ENCODE measurements at regions not wholly inside any gene's neighbourhood (a gene's known extent, or its start where the extent isn't known, plus 50 kb on each side); places are given as distances from the start of the nearest gene placed in this dataset.
A peak's percentile ranks its signal among the peaks of the same experiment; 100 is the strongest.

DNA sequence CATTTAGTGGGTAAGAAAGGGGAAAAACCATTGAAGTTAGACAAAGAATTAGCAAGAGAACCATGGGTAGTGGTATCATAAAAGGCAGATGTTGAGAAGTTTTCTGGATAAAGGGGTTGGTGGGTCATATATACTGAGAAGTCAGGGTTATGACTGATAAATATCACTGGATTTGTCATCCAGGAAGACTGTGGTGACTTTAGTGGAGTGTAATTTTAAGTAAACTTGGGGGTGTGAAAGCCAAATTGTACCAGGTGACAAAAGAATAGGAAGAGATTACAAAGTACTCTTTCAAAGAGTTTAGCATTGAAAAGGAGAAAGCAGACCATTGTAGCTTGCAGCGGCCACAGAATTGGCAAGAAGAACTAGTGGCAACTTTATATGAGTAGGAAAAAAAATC, 315.2 kb upstream of the DMAC1 start:
- intact Hi-C loops (cut with DNase I) = no loop called here
- DNase-seq = no peak

DNA sequence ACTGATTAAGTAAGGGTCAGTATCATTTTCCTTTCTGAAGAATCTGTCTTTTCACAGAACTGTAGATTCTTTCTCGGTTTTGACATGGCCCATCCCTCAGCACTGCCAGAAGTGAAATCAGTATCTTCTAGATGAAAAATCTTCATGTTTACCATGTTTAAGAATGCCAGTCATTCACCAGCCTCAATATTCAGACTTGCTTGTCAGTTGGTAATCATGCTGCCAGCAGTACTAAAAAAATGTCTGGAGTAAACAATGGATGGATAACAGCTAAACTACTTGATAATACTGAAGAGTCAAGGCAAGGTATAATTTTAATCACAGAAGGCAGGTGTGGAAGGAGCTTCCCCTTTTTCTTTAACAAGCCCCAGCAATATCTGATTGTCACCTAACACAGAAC, 306.8 kb upstream of the DMAC1 start:
- intact Hi-C loops (cut with DNase I) = no loop called here
- no peak for DNase-seq

DNA sequence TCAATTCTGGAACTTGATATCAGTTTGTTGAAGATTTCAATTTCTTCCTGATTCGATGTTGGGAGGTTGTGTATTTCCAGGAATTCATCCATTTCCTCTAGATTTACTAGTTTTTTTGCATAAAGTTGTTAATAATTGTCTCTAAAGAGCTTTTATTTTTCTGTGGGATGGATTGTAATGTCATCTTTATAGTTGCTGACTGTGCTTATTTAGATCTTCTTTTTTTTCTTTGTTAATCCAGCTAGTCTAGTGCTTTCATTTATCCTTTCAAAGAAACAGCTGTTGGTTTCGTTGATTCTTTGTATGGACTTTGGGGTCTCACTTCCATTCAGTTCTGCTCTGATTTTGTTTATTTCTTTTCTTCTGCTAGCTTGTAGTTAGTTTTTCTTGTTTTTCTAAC, 302.0 kb upstream of the DMAC1 start:
- DNase-seq = no peak
- intact Hi-C loops (cut with DNase I) = no loop called here

DNA sequence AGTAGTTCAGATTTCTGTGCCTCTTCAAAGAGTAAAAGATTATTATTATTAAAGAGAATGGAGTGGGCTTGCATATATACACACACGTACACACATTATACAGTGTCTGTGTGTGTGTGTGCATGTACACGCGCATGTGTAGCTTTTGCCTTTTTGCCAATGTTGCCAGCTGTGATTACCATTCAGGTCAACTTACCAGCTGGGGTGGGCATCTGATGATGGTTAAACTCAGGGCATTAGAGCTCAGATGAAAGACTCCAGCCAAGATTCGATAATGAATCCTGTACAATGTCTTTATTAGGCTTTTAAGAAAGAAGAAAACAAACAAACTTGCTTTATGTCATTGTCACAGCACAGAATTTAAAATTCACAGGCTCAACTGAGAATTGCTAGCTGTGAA, 296.5 kb upstream of the DMAC1 start:
- intact Hi-C loops (cut with DNase I) = no loop called here
- no peak for DNase-seq

DNA sequence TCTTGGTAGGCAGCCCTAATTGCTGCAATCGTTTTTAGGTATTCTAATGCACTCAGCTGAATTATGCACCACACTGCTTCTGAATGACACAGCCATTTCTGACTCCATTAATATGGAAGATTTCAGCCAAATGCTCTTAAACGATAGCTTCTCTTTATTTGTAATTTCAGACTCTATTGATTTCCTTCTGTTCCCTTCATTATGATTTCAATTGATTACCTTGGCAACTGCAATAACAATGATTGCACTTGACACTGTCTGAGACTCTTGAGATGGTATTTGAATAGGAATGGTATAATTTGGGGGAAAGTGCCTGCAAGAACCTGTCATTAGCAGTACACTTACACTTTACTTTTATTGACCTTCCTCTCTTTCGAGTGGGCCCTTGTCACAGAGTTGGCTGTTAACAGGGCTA, 296.1 kb upstream of the DMAC1 start:
- no peak for DNase-seq
- intact Hi-C loops (cut with DNase I) = no loop called here

DNA sequence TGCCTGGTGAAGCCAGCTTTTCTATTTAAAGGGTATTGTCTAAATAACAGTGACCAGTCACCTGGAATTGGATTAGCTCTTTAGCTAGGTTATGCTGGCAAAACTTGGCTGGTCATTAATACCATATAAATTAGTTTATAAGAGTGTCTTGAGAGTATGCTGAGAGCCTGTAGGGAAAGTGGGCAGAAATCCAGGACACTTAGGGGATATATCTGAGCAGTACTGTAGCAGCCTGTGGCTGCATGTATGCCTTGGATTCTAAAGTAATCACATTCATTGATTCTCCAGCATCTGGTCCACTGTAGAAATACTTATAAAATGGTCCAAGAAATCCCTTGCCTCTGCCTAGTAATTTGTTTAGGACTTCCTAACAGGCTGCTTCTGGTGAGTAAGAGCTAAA, 288.9 kb upstream of the DMAC1 start:
- intact Hi-C loops (cut with DNase I) = no loop called here
- DNase-seq = no peak

DNA sequence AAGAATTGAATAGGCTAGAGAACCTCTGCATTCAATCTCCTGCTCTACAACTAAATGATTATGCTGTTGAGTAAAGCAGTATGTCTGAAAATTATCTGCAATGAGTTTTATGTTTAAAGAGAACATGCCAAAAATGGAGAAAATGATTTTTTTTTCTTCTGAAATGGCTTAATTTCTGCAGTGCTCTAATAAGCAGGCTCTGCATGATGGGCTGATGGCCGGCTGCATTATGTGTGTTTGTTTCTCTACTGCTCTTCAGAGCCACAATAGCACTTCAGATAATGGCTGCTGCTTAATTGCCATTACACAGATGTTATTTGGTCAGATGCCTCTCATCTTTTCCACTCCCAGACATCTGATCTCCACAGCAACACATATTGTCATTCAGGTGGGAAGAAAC, 286.4 kb upstream of the DMAC1 start:
- DNase-seq = no peak
- intact Hi-C loops (cut with DNase I) = no loop called here

DNA sequence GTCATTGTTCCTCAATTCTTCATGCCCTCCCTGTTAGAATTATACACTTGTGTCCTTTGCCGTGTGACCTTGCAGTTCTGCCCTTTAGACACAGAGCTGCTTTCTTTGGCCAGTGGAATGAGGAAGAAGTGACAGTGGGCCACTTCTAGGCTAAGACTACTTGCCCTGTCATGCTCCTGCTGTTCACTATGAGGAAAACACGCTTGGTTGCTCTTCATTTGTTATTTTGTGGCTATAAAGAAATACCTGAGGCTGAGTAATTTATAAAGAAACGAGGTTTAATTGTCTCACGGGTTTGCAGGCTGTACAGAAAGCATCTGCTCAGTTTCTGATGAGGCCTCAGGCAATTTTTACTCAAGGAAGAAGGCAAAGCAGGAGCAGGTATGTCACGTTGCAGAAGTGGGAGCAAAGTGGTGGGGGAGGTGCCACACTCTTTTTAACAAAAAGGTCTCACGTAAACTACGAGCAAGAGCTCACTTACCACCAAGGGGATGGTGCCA, 279.1 kb upstream of the DMAC1 start:
- no peak for DNase-seq
- intact Hi-C loops (cut with DNase I) = no loop called here

DNA sequence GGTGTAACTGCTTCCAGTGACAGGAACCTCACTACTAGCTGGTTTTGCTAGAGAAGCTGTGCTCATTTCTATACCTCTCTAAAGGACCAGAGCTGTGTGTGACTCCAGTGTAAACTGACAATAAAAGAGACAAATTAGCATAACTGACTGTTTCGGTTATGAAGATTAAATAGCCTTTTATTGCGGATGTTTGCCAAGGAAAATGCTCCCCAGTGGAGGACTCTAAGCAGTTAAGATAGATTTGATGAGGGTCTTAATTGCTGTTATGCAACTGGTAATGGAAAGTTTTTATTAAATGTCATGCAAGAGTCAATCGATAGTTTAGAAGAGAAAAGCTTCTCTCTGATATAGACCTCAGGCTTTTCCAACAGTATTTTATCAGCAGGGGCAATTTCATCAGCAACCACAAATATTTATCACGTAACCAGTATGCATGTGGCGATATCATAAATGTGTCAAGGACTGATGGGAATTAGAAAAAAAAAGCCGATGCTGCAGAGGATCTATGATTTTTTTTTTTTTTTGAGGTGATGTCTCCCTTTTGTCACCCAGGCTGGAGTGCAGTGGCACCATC, 275.2 kb upstream of the DMAC1 start:
- no peak for DNase-seq
- intact Hi-C loops (cut with DNase I) = no loop called here

DNA sequence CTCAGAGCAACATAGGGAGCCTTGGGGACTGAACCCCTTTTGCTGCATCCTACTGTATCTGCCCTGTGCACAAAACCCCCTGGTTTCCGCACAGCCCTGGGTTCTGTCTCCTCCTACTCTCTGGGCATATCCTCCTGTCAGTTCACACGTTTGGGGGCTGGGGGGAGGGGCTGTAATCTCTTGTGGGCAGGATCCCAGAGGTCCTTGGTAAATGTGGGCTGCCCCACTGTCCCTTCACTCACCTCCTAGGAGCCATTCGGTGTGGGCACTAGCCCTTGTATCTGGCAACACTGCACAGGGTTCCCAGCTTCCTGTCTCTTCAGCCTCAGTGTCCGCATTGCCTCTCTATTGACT, 271.8 kb upstream of the DMAC1 start:
- intact Hi-C loops (cut with DNase I) = no loop called here
- DNase-seq = no peak

DNA sequence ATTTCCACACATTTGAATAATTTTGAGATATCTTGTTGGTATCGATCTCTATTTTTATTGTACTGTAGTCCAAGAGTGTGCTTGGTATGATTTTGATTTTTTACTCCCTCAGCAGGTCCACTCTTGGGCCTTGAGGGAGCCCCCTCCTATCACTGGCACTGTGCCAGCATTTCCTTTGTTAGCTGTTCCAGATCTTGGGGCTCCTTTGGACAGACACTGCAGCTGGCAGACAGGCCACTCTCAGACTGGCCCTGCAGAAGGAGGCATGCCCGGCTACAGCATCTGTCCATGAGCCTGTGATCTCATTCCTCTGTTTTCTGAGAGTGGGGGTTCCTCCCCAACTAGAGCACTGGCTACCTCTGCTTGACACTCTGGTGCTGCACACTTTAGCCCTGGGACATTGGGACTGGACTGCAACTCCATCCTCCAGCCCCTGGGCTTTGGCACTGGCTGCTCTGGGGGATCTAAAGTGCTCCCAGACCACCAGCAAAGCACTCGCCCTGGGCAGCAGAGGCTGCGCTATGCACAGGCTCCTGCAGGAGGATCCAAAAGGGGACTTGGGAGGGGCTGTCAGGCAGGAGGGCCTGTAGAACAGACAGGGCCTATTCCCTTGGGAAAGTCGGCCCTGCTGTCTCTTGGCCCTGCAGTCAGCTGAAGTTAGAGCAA, 271.3 kb upstream of the DMAC1 start:
- intact Hi-C loops (cut with DNase I) = no loop called here
- peak in 21 of 42 donors; percentile 7 to 66 (median 21) for DNase-seq

DNA sequence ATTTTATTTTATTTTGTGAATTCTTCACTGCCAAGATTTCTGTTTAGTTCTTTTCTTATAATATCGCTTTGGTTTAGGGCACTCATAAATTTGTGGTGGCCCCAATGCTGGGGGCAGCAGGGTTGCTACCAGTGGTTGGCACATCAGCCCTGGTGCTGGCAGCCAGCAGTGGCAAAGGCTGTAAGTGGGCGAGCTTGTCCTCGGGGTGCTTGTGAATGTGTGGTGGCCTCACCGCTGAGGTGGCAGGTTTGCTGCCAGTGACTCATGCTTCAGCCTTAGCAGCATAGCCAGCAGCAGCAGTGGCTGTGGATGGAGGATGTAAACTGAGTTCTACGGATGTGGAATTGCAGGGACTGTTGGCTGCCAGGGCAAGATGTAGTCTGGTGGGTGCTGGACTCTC, 262.9 kb upstream of the DMAC1 start:
- intact Hi-C loops (cut with DNase I) = no loop called here
- DNase-seq = no peak

DNA sequence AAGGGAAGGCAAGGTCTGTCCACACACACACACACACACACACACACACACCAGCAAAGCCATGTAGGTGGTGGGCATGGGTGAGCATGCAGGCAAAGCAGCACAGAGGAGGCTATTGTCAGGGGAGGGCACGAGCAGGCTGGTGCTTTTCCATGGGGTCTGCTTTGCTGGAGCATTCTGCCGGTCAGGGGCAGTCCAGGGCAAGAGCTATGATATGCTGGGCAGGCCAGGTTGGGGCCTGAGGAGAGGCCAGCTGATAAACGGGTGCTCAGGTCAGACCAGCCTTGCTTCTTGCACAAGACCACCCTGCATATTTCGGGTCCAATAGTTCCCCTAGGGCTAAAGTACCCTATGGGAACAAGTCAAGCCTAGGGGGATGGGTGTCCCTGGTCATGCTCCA, 253.9 kb upstream of the DMAC1 start:
- intact Hi-C loops (cut with DNase I) = no loop called here
- no peak for DNase-seq

DNA sequence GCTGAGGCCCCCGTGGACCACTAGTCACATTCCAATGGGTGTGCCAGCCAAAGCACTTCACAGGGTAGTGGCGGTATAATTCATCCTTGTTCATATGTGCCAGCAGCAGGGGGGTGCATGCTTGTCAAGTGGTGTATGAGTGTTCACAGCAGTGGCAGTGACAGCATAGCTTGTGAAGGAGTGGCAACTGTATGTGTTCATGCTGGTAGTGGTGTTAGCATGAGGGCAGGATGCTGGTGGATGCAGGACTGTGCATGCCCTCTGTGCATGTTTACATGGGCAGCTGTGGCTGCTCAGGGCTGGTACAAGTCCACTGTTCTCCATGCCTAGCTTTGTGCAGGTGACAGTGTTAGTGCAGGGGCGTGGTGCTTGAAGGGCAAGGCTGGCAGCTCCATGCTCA, 253.4 kb upstream of the DMAC1 start:
- intact Hi-C loops (cut with DNase I) = no loop called here
- no peak for DNase-seq

DNA sequence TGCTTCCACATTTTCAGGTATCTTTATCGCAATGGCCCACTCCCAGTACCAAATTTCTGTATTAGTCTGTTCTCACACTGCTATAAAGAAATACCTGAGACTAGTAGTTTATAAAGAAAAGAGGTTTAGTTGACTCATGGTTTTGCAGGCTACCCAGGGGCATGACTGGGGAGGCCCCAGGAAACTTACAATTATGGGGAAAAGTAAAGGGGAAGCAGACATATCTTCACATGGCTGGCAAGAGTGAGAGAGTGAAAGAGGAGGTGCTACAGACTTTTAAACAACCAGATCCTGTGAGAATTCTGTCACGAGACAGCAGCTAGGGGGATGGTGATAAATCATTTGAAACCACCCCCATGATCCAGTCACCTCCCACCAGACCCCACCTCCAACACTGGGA, 238.2 kb upstream of the DMAC1 start:
- intact Hi-C loops (cut with DNase I) = no loop called here
- DNase-seq = no peak

DNA sequence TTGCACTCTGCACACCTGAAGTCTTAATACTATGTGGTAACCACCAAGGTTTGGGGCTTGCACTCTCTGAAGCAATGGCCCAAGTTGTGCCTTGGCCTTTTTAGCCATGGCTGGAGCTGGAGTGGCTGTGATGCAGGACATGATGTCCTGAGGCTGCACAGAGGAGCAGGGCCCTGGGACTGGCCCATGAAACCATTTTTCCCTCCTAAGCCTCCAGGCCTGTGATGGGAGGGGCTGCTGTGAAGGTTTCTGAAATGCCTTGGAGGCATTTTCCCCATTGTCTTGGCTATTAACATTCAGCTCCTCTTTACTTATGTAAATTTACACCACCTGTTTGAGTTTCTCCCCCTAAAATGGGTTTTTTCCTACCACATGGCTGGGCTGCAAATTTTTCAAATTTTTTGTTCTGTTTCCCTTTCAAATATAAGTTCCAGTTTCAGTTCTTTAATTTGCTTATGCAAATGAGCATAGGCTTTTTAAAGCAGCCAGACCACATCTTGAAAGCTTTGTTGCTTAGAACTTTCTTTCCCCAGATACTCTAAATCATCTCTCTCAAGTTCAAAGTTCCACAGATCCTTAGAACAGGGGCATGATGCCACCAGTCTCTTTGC, 237.4 kb upstream of the DMAC1 start:
- intact Hi-C loops (cut with DNase I) = no loop called here
- DNase-seq = no peak

DNA sequence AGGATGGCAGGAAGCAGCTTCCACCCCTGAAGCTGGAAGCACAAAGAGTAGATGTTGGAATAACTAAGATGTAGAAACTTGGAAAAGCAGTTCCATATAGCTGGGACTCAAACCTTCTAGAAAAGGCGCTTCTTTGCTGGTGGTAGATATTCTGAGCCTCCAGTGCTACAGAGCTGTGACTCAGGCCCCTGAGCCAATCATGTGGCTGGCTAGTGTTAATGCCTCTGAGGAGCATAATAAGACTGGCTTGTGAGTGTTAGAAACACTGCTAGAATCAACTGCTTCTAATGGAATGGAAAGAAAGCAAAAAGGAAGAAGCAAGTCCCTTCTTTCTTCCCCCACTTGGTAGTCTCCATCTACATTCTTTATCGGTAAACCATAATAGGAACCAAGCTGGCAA, 234.2 kb upstream of the DMAC1 start:
- no peak for DNase-seq
- intact Hi-C loops (cut with DNase I) = no loop called here

DNA sequence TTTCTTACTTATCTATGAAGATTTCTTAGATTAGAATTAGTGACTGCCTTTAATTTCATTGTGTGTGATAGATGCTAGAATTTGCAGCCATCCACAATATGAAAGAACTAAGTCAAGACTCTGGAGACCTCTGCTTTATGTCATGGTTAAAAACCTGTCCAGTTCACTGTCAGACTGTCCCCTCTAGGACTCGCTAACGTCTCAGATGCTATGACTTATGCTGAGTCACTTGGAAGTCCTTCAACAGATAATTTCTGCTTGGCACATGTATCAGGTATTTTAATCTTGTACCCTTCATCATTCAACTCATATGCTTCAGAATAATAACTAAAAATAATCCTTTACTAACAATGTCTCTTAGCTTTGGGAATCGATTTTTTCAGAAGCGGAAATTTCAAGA, 230.5 kb upstream of the DMAC1 start:
- intact Hi-C loops (cut with DNase I) = no loop called here
- DNase-seq = no peak

DNA sequence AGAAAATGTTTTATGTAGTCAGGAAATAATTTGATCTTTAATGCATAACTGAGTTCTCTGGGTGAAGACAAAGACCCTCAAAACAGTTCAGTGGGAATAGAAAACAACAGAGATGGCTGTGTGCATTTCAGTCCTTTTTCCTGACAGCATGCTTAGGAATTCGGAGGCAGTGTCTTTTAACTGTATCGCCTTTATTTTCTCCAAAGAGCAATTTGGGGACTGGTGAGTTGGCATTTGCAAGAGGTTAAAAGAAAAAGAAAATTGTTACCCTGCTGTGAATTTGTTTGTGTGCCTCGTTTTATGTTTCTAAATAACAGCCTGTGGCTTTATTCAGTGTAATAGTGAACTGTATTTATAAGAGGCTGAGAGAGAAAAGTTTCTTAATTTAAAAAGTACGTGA, 227.8 kb upstream of the DMAC1 start:
- DNase-seq = no peak
- intact Hi-C loops (cut with DNase I) = no loop called here

DNA sequence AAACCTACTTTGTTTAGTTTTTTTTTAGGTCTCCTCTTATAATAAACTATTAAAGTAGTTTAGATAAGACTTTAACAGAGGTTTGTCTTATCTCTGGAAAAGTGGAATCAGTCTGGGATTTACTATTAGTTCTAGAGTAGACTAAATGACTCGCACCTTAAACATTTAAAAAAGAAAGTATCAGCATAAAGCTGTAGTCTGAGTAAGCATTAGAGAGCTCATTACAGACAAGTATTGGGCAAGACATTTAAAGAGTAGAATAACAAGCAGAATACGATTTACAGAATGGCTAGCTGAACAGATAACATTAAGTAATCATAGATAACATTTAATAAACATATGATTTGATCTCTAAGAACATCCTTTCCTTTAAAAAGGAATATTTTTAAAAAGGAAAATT, 226.0 kb upstream of the DMAC1 start:
- intact Hi-C loops (cut with DNase I) = no loop called here
- DNase-seq = no peak

DNA sequence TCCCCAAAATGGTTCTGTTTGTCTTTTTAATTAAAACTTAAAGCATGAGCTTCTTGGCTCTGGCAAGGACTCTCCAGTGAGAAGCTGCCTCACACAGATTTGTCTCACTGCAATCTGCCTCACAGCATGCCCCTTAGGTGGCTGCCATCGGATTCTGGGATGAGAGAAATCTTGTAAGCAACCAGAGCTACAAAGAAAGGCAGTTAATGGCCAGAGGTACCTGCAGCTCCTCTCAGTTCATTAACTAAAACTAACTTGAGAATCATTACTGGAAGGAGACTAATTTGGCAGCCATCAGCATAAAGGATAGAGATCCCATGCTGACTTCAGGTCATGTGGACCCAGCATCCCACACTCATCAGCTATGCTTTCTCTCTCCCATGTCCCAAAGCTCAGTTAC, 220.6 kb upstream of the DMAC1 start:
- intact Hi-C loops (cut with DNase I) = no loop called here
- DNase-seq = no peak
